PC-9 (cell line): ENCODE measurements at regions not wholly inside any gene's neighbourhood (a gene's known extent, or its start where the extent isn't known, plus 50 kb on each side); places are given as distances from the start of the nearest gene placed in this dataset.
A peak's percentile ranks its signal among the peaks of the same experiment; 100 is the strongest.

Experiments used
- BruUV-seq: library from RNA; stranded (reverse); fragments of 400-500 nt; replicated peaks from 2 replicates; lab custom pipeline; 2021; lab: Mats Ljungman, UMichigan
- CTCF ChIA-PET: fragments of 300-600 bp; sonication (Branson Sonifier 250); formaldehyde crosslinking; loops from one replicate; lab custom pipeline; 2022; ENCODE audit warnings: antibody characterized with exemption; lab: Charles Lee
- POLR2A ChIA-PET: fragments of 300-600 bp; sonication (Branson Sonifier 250); formaldehyde crosslinking; loops from one replicate; lab custom pipeline; 2022; ENCODE audit warnings: antibody characterized with exemption; ENCODE audit not compliant: unreplicated experiment; lab: Charles Lee
- DNase-seq, 2 experiments: peaks; one replicate each; pipeline versions ENCODE4 v3.0.0 to v3.0.0-alpha.2; 2015 to 2022; ENCODE audit warnings: mixed read lengths in 1 of 2
- H2AFZ ChIP-seq: fragments of 200-600 bp; sonication (generic); 2 replicates; pipeline ENCODE4 v1.8.1; 2017; ENCODE audit warnings: antibody characterized with exemption
- H3F3A ChIP-seq: fragments of 200-600 bp; sonication (generic); 2 replicates; pipeline ENCODE4 v1.8.1; 2017; ENCODE audit warnings: antibody characterized with exemption, mild to moderate bottlenecking, low read depth; ENCODE audit not compliant: insufficient read depth
- H3K27ac ChIP-seq: fragments of 200-600 bp; sonication (generic); 2 replicates; pipeline ENCODE4 v1.6.1; 2016; ENCODE audit warnings: mixed run types
- H3K27me3 ChIP-seq: fragments of 200-600 bp; sonication (generic); 2 replicates; pipeline ENCODE4 v1.6.1; 2016; ENCODE audit warnings: low read depth, mixed run types; ENCODE audit not compliant: insufficient read depth
- H3K36me3 ChIP-seq: fragments of 200-600 bp; sonication (generic); 2 replicates; pipeline ENCODE4 v1.6.1; 2016; ENCODE audit warnings: low read depth, mixed run types
- H3K4me1 ChIP-seq: fragments of 200-600 bp; sonication (generic); replicated peaks from 2 replicates; pipeline ENCODE4 v1.6.1; 2016; ENCODE audit warnings: mixed run types; ENCODE audit not compliant: insufficient read depth
- H3K4me2 ChIP-seq: fragments of 200-600 bp; sonication (generic); 2 replicates; pipeline ENCODE4 v1.6.1; 2017; ENCODE audit warnings: mixed run types
- H3K4me3 ChIP-seq: fragments of 200-600 bp; sonication (generic); 2 replicates; pipeline ENCODE4 v1.6.1; 2016; ENCODE audit warnings: mixed run types
- H3K79me2 ChIP-seq: fragments of 200-600 bp; sonication (generic); 2 replicates; pipeline ENCODE4 v1.6.1; 2017; ENCODE audit warnings: low read depth, mixed run types
- H3K9me2 ChIP-seq: fragments of 200-600 bp; sonication (generic); 2 replicates; pipeline ENCODE4 v1.8.1; 2017; ENCODE audit warnings: mild to moderate bottlenecking; ENCODE audit not compliant: insufficient read depth
- H3K9me3 ChIP-seq: fragments of 200-600 bp; sonication (generic); 2 replicates; pipeline ENCODE4 v1.8.1; 2016; ENCODE audit warnings: low read depth; ENCODE audit not compliant: insufficient read depth
- H4K20me1 ChIP-seq: fragments of 200-600 bp; sonication (generic); 2 replicates; pipeline ENCODE4 v1.8.1; 2017; ENCODE audit not compliant: insufficient read depth
- CTCF ChIP-seq: fragments of 200-600 bp; sonication (generic); conservative IDR thresholded peaks from 2 replicates; pipeline ENCODE4 v1.6.1; 2017; ENCODE audit warnings: mixed run types, antibody characterized with exemption, mild to moderate bottlenecking, moderate library complexity
- EZH2 ChIP-seq: fragments of 200-600 bp; sonication (generic); IDR thresholded peaks from 2 replicates; pipeline ENCODE4 v1.8.0; 2017; ENCODE audit warnings: antibody characterized with exemption, low read depth
- intact Hi-C: fragments of 100-400 bp; cut with micrococcal nuclease; formaldehyde crosslinking; loops from one replicate; pipeline ENCODE4 v1.10.0; 2022; ENCODE audit not compliant: unreplicated experiment

- ChIA-PET CTCF (interaction anchor here (0.6 kb wide), 1 partner anchor 11 kb away, joined by 3 read pairs; no protein-coding TSS in a partner anchor), POLR2A (no interaction called here)
- H3K36me3 ChIP-seq = no peaks in the 10 kb centered on the region
- no peak for TF ChIP-seq CTCF
- no peak for TF ChIP-seq EZH2
- intact Hi-C loops = loop anchor here (5.0 kb wide), 1 partner anchor 202 kb away; no protein-coding TSS in a partner anchor
- H2AFZ ChIP-seq = no peak overlapping the region
- no peaks in the 10 kb centered on the region; the same call in 1 of the 2 replicates for H3K9me3 ChIP-seq
- H3F3A ChIP-seq = peaks cover 25% of the 10 kb centered on the region; the same call in 1 of the 2 replicates
- H3K9me2 ChIP-seq = no peaks in the 10 kb centered on the region
- 0 out of 2 replicates have a peak overlapping the region, but pooled peaks have one; percentile 54 for H3K27ac ChIP-seq
- H3K4me3 ChIP-seq = no peak overlapping the region
- peak overlapping the region; percentile 18; the same call in 1 of the 2 replicates for H3K4me2 ChIP-seq
- no peaks in the 10 kb centered on the region for H3K27me3 ChIP-seq
- DNase-seq = no peak
- H3K4me1 ChIP-seq = peaks cover 28% of the 10 kb centered on the region
- no peaks in the 10 kb centered on the region for H4K20me1 ChIP-seq
- no TSS peak for BruUV-seq
- H3K79me2 ChIP-seq = no peaks in the 10 kb centered on the region
These were observed 205.9 kb upstream of the HES1 start for GRCh38 chr3:193929921-193930646.

GRCh38 chr3:193932136-193932535 is 203.8 kb upstream of the HES1 start:
- no peaks in the 10 kb centered on the region for H3K9me2 ChIP-seq
- H3K4me2 ChIP-seq = no peak overlapping the region
- TF ChIP-seq EZH2 (no peak), CTCF (no peak)
- H3K4me3 ChIP-seq = no peak overlapping the region
- peaks cover 25% of the 10 kb centered on the region; the same call in 1 of the 2 replicates for H3F3A ChIP-seq
- no peak overlapping the region for H2AFZ ChIP-seq
- H4K20me1 ChIP-seq = no peaks in the 10 kb centered on the region
- DNase-seq = no peak
- no peaks in the 10 kb centered on the region for H3K27me3 ChIP-seq
- BruUV-seq = no TSS peak
- ChIA-PET CTCF (interaction anchor here (0.6 kb wide), 1 partner anchor 154 kb away, joined by 4 read pairs; no protein-coding TSS in a partner anchor), POLR2A (no interaction called here)
- H3K27ac ChIP-seq = no peak overlapping the region
- H3K36me3 ChIP-seq = no peaks in the 10 kb centered on the region
- no peaks in the 10 kb centered on the region for H3K79me2 ChIP-seq
- H3K4me1 ChIP-seq = peaks cover 28% of the 10 kb centered on the region
- no peaks in the 10 kb centered on the region for H3K9me3 ChIP-seq
- intact Hi-C loops = no loop called here

GRCh38 chr3:193932576-193932975 is 203.4 kb upstream of the HES1 start:
- Histone ChIP-seq H3K4me1 (peaks cover 27% of the 10 kb centered on the region), H3K27ac (no peak overlapping the region), H2AFZ (no peak overlapping the region), H3K9me3 (no peaks in the 10 kb centered on the region), H3K4me2 (no peak overlapping the region), H3K27me3 (no peaks in the 10 kb centered on the region), H3F3A (peaks cover 25% of the 10 kb centered on the region; the same call in 1 of the 2 replicates), H3K79me2 (no peaks in the 10 kb centered on the region), H3K4me3 (no peak overlapping the region), H4K20me1 (no peaks in the 10 kb centered on the region), H3K9me2 (no peaks in the 10 kb centered on the region), H3K36me3 (no peaks in the 10 kb centered on the region)
- no TSS peak for BruUV-seq
- CTCF ChIA-PET = no interaction called here
- intact Hi-C loops = no loop called here
- POLR2A ChIA-PET = no interaction called here
- DNase-seq = no peak
- no peak for TF ChIP-seq EZH2
- no peak for TF ChIP-seq CTCF
